Liver (tissue), 7 donors: ENCODE measurements at regions not wholly inside any gene's neighbourhood (a gene's known extent, or its start where the extent isn't known, plus 50 kb on each side); places are given as distances from the start of the nearest gene placed in this dataset.

Experiments used
- DNase-seq: peaks from one replicate; pipeline ENCODE4 v3.0.0-alpha.2; 2017; ENCODE audit warnings: low spot score
- H3K27ac ChIP-seq, 2 donors: one replicate each; pipeline ENCODE4 v1.7.0; 2013; ENCODE audit warnings: inconsistent platforms in 2 of 2, low read length in 2 of 2, control low read depth in 1 of 2, low read depth in 1 of 2, mild to moderate bottlenecking in 1 of 2
- H3K27me3 ChIP-seq, 4 donors: one replicate each; pipeline versions ENCODE4 v1.6.1 to v1.7.0; 2013; ENCODE audit warnings: low read length in 3 of 4, inconsistent platforms in 1 of 4, mild to moderate bottlenecking in 1 of 4, moderate library complexity in 1 of 4; ENCODE audit not compliant: control insufficient read depth in 4 of 4, insufficient read depth in 4 of 4
- H3K36me3 ChIP-seq, 4 donors: one replicate each; pipeline versions ENCODE4 v1.6.1 to v1.7.0; 2013; ENCODE audit warnings: low read length in 3 of 4, mild to moderate bottlenecking in 3 of 4, low read depth in 1 of 4, moderate library complexity in 1 of 4; ENCODE audit not compliant: control insufficient read depth in 4 of 4, insufficient read depth in 3 of 4
- H3K4me1 ChIP-seq, 4 donors: one replicate each; pipeline versions ENCODE4 v1.6.1 to v1.7.0; 2013; ENCODE audit warnings: low read length in 3 of 4, mild to moderate bottlenecking in 3 of 4, moderate library complexity in 1 of 4; ENCODE audit not compliant: control insufficient read depth in 4 of 4, insufficient read depth in 4 of 4
- H3K4me3 ChIP-seq, 3 donors: one replicate each; pipeline versions ENCODE4 v1.6.1 to v1.7.0; 2013; ENCODE audit warnings: low read length in 3 of 3, control low read depth in 1 of 3, low read depth in 1 of 3, mild to moderate bottlenecking in 1 of 3
- H3K9ac ChIP-seq, 2 donors: one replicate each; pipeline ENCODE4 v1.7.0; 2013; ENCODE audit warnings: low read length in 2 of 2, mild to moderate bottlenecking in 2 of 2, moderate library complexity in 2 of 2, control low read depth in 1 of 2, low read depth in 1 of 2
- H3K9me3 ChIP-seq, 4 donors: one replicate each; pipeline versions ENCODE4 v1.6.1 to v1.7.0; 2013; ENCODE audit warnings: low read length in 3 of 4; ENCODE audit not compliant: control insufficient read depth in 4 of 4
- EGR1 ChIP-seq, 2 donors: IDR thresholded peaks; 2 replicates each; pipeline ENCODE4 v1.6.1; 2016 to 2018; ENCODE audit warnings: antibody characterized with exemption in 2 of 2, low read depth in 2 of 2
- FOXA1 ChIP-seq: IDR thresholded peaks from 2 replicates; pipeline ENCODE4 v1.6.1; 2016; ENCODE audit warnings: antibody characterized with exemption
- GABPA ChIP-seq, 2 donors: IDR thresholded peaks in 1 of 2; conservative IDR thresholded peaks in 1 of 2; 2 replicates each; pipeline ENCODE4 v1.6.1; 2016; ENCODE audit warnings: antibody characterized with exemption in 2 of 2, mild to moderate bottlenecking in 1 of 2, moderate library complexity in 1 of 2
- HNF4A ChIP-seq, 2 donors: conservative IDR thresholded peaks; 2 replicates each; pipeline ENCODE4 v1.6.1; 2016; ENCODE audit warnings: antibody characterized with exemption in 2 of 2, mild to moderate bottlenecking in 2 of 2
- HNF4G ChIP-seq: IDR thresholded peaks from 2 replicates; pipeline ENCODE4 v1.6.1; 2016; ENCODE audit warnings: antibody characterized with exemption
- NR2F2 ChIP-seq: IDR thresholded peaks from 2 replicates; pipeline ENCODE4 v1.6.1; 2016; ENCODE audit warnings: antibody characterized with exemption
- RAD21 ChIP-seq, 2 donors: IDR thresholded peaks; 2 replicates each; pipeline ENCODE4 v1.6.1; 2016; ENCODE audit warnings: antibody characterized with exemption in 2 of 2, mild to moderate bottlenecking in 2 of 2
- REST ChIP-seq: IDR thresholded peaks from 2 replicates; pipeline ENCODE4 v1.6.1; 2016; ENCODE audit warnings: antibody characterized with exemption, mild to moderate bottlenecking
- RXRA ChIP-seq, 2 donors: IDR thresholded peaks; 2 replicates each; pipeline ENCODE4 v1.6.1; 2017 to 2018; ENCODE audit warnings: antibody characterized with exemption in 2 of 2, mild to moderate bottlenecking in 1 of 2
- SP1 ChIP-seq: IDR thresholded peaks from 2 replicates; pipeline ENCODE4 v1.6.1; 2018; ENCODE audit warnings: antibody characterized with exemption, mild to moderate bottlenecking
- TAF1 ChIP-seq: conservative IDR thresholded peaks from 2 replicates; pipeline ENCODE4 v1.6.1; 2016; ENCODE audit warnings: antibody characterized with exemption, mild to moderate bottlenecking
- WGBS: extraction: QIAGEN DNeasy Blood & Tissue Kit; methylation state at CpG from one replicate; pipeline ENCODE4 v1.1.7; 2013; 5-methylcytosine and 5-hydroxymethylcytosine counted together
- TF ChIP-seq, protein P1 (sequence below): IDR thresholded peaks from 2 replicates; pipeline ENCODE4 v1.6.1; 2016; ENCODE audit warnings: antibody characterized with exemption
- TF ChIP-seq, protein P2 (sequence below): IDR thresholded peaks from 2 replicates; pipeline ENCODE4 v1.6.1; 2016; ENCODE audit warnings: antibody characterized with exemption
- donor health status: healthy.
- donor health status: healthy.
- donor health status: healthy.
- donor health status: healthy.

DNA sequence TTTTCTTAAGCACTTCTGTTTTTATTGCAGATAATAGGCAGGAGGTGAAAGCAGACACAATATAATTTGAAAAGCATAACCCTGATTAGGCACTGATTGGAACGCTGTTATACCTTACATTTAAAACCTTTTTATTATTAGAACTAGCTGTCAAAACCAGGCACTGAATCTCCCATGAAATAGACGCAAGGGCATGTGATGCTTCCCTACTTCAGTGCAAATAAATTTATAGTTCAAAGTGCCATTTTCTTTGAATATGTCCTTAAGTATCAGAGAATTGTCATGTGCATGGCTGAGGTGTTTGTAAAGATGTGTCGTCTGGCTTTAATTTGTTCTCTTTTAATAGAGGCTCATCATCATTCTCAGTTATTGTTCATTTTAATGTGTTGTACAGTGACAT, 386.0 kb downstream of the NR2F2 start:
- H3K9ac ChIP-seq, result no peak overlapping the region
- 82% methylated on average over 3 of the region's 3 CpGs for WGBS
- TF ChIP-seq HNF4G (no peak), SP1 (no peak), TAF1 (no peak), FOXA1 (no peak), RAD21 (IDR thresholded peaks at IDR 0.05) (no peak), HNF4A (conservative IDR thresholded peaks at IDR 0.05) (no peak), REST (no peak), NR2F2 (no peak), RXRA (IDR thresholded peaks at IDR 0.05) (no peak)
- TF ChIP-seq, protein P1, sequence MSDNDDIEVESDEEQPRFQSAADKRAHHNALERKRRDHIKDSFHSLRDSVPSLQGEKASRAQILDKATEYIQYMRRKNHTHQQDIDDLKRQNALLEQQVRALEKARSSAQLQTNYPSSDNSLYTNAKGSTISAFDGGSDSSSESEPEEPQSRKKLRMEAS, result no peak
- TF ChIP-seq, protein P2, sequence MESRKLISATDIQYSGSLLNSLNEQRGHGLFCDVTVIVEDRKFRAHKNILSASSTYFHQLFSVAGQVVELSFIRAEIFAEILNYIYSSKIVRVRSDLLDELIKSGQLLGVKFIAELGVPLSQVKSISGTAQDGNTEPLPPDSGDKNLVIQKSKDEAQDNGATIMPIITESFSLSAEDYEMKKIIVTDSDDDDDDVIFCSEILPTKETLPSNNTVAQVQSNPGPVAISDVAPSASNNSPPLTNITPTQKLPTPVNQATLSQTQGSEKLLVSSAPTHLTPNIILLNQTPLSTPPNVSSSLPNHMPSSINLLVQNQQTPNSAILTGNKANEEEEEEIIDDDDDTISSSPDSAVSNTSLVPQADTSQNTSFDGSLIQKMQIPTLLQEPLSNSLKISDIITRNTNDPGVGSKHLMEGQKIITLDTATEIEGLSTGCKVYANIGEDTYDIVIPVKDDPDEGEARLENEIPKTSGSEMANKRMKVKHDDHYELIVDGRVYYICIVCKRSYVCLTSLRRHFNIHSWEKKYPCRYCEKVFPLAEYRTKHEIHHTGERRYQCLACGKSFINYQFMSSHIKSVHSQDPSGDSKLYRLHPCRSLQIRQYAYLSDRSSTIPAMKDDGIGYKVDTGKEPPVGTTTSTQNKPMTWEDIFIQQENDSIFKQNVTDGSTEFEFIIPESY, result no peak

GRCh38 chr15:96720251-96720650, 389.8 kb downstream of the NR2F2 start:
- peaks cover 0 to 9% (median 0%) of the 10 kb centered on the region in 4 donors for H3K27me3 ChIP-seq
- no peak overlapping the region for H3K4me3 ChIP-seq
- H3K36me3 ChIP-seq, result no peaks in the 10 kb centered on the region
- H3K4me1 ChIP-seq, result no peaks in the 10 kb centered on the region
- H3K27ac ChIP-seq, result no peak overlapping the region
- no peak overlapping the region for H3K9ac ChIP-seq
- DNase-seq, result no peak
- WGBS, result 34% methylated on average over 8 of the region's 8 CpGs
- TF ChIP-seq RXRA (IDR thresholded peaks at IDR 0.05), result no peak
- no peak for TF ChIP-seq NR2F2
- TF ChIP-seq FOXA1, result no peak
- TF ChIP-seq EGR1 (IDR thresholded peaks at IDR 0.05; ENCODE audit: low read depth in 2 of 2), result no peak
- TF ChIP-seq HNF4G, result no peak
- no peaks in the 10 kb centered on the region for H3K9me3 ChIP-seq

More for the DNA sequence above, 386.0 kb downstream of the NR2F2 start:
- H3K4me1 ChIP-seq, result no peaks in the 10 kb centered on the region
- no peaks in the 10 kb centered on the region for H3K36me3 ChIP-seq
- H3K4me3 ChIP-seq, result no peak overlapping the region
- H3K27me3 ChIP-seq, result no peaks in the 10 kb centered on the region
- H3K9me3 ChIP-seq, result no peaks in the 10 kb centered on the region
- H3K27ac ChIP-seq, result no peak overlapping the region
- no peak for DNase-seq

- no peak for DNase-seq
- no peaks in the 10 kb centered on the region for H3K36me3 ChIP-seq
- H3K27ac ChIP-seq, result no peak overlapping the region
- no peak overlapping the region for H3K4me3 ChIP-seq
- no peaks in the 10 kb centered on the region for H3K4me1 ChIP-seq
- WGBS, result 72% methylated on average over 2 of the region's 2 CpGs
- no peak overlapping the region for H3K9ac ChIP-seq
- TF ChIP-seq REST (no peak), NR2F2 (no peak), GABPA (IDR thresholded peaks at IDR 0.05 in 1 of 2, conservative IDR thresholded peaks at IDR 0.05 in 1 of 2) (no peak), SP1 (no peak)
- TF ChIP-seq, protein P1, result no peak
- H3K27me3 ChIP-seq, result peaks cover 0 to 9% (median 0%) of the 10 kb centered on the region in 4 donors
- H3K9me3 ChIP-seq, result no peaks in the 10 kb centered on the region
Measured at GRCh38 chr15:96720656-96721055, 390.2 kb downstream of the NR2F2 start.
